ENCODE measurements at regions not wholly inside any gene's neighbourhood (a gene's known extent, or its start where the extent isn't known, plus 50 kb on each side); places are given as distances from the start of the nearest gene placed in this dataset.

GRCh38 chr2:59569124-59569523, 984.3 kb downstream of the BCL11A start:
- TF ChIP-seq BACH2 (CRISPR knock-in tag; IDR thresholded peaks at IDR 0.05; ENCODE audit: borderline replicate concordance) (no peak), OSR1 (CRISPR knock-in tag; IDR thresholded peaks at IDR 0.05) (no peak), CSRNP3 (CRISPR knock-in tag; IDR thresholded peaks at IDR 0.05) (no peak), ZNF8 (CRISPR knock-in tag; IDR thresholded peaks at IDR 0.05) (no peak)
